ENCODE measurements at regions not wholly inside any gene's neighbourhood (a gene's known extent, or its start where the extent isn't known, plus 50 kb on each side); places are given as distances from the start of the nearest gene placed in this dataset.

GRCh38 chr6:40022867-40023266 lies 88.6 kb upstream of the MOCS1 start:
- TF ChIP-seq EZH2 (IDR thresholded peaks at IDR 0.05; ENCODE audit: low read depth) (no peak), CTCF (conservative IDR thresholded peaks at IDR 0.05) (no peak)
